H9 (cell line): ENCODE measurements at regions not wholly inside any gene's neighbourhood (a gene's known extent, or its start where the extent isn't known, plus 50 kb on each side); places are given as distances from the start of the nearest gene placed in this dataset.

ENCODE experiments used
- DNase-seq: peaks from one replicate; pipeline ENCODE4 v3.0.0-alpha.2; 2017
- H2AFZ ChIP-seq: one replicate; pipeline ENCODE4 v1.6.1; 2013; ENCODE audit warnings: mild to moderate bottlenecking, low read length, control low read depth, moderate library complexity
- H2AK5ac ChIP-seq: 2 replicates; pipeline ENCODE4 v1.6.1; 2013; ENCODE audit warnings: low read length, control low read depth, mixed read lengths; ENCODE audit not compliant: insufficient read length
- H2BK120ac ChIP-seq: one replicate; pipeline ENCODE4 v1.6.1; 2013; ENCODE audit warnings: low read depth, mild to moderate bottlenecking, low read length, control low read depth, inconsistent platforms; ENCODE audit not compliant: poor library complexity, severe bottlenecking
- H2BK12ac ChIP-seq: 2 replicates; pipeline ENCODE4 v1.6.1; 2013; ENCODE audit warnings: low read length, control low read depth, mixed read lengths, low read depth; ENCODE audit not compliant: insufficient read length
- H2BK15ac ChIP-seq: 2 replicates; pipeline ENCODE4 v1.6.1; 2013; ENCODE audit warnings: low read depth, low read length, control low read depth
- H2BK20ac ChIP-seq: one replicate; pipeline ENCODE4 v1.6.1; 2013; ENCODE audit warnings: low read depth, mild to moderate bottlenecking, low read length, control low read depth, inconsistent platforms; ENCODE audit not compliant: poor library complexity, severe bottlenecking
- H2BK5ac ChIP-seq: 2 replicates; pipeline ENCODE4 v1.6.1; 2013; ENCODE audit warnings: low read length, control low read depth, mixed read lengths; ENCODE audit not compliant: insufficient read length
- H3K14ac ChIP-seq: 2 replicates; pipeline ENCODE4 v1.6.1; 2013; ENCODE audit warnings: low read length, control low read depth; ENCODE audit not compliant: insufficient read depth
- H3K18ac ChIP-seq: 2 replicates; pipeline ENCODE4 v1.6.1; 2013; ENCODE audit warnings: low read depth, mild to moderate bottlenecking, mixed read lengths, low read length, control low read depth; ENCODE audit not compliant: insufficient read length
- H3K23ac ChIP-seq: 2 replicates; pipeline ENCODE4 v1.6.1; 2013; ENCODE audit warnings: low read length, control low read depth, mixed read lengths, low read depth; ENCODE audit not compliant: insufficient read length
- H3K23me2 ChIP-seq: 2 replicates; pipeline ENCODE4 v1.6.1; 2013; ENCODE audit warnings: low read depth, mild to moderate bottlenecking, mixed read lengths, low read length, control low read depth; ENCODE audit not compliant: insufficient read length, poor library complexity, severe bottlenecking
- H3K27ac ChIP-seq: 2 replicates; pipeline ENCODE4 v1.5.1; 2013; ENCODE audit warnings: low read length, control low read depth, mixed read lengths, low read depth; ENCODE audit not compliant: insufficient read length
- H3K27me3 ChIP-seq: 2 replicates; pipeline ENCODE4 v1.6.1; 2013; ENCODE audit warnings: low read length, control low read depth, inconsistent platforms; ENCODE audit not compliant: insufficient read depth
- H3K4ac ChIP-seq: 2 replicates; pipeline ENCODE4 v1.6.1; 2013; ENCODE audit warnings: low read depth, mild to moderate bottlenecking, control low read depth, inconsistent platforms, low read length, moderate library complexity
- H3K4me1 ChIP-seq: 2 replicates; pipeline ENCODE4 v1.6.1; 2013; ENCODE audit warnings: low read length, control low read depth, inconsistent platforms; ENCODE audit not compliant: insufficient read depth
- H3K4me2 ChIP-seq: 2 replicates; pipeline ENCODE4 v1.6.1; 2013; ENCODE audit warnings: low read length, control low read depth, mixed read lengths; ENCODE audit not compliant: insufficient read length, insufficient read depth
- H3K56ac ChIP-seq: 2 replicates; pipeline ENCODE4 v1.6.1; 2013; ENCODE audit warnings: low read depth, mild to moderate bottlenecking, mixed read lengths, low read length, control low read depth; ENCODE audit not compliant: insufficient read length
- H3K79me1 ChIP-seq: 2 replicates; pipeline ENCODE4 v1.6.1; 2013; ENCODE audit warnings: low read depth, mild to moderate bottlenecking, moderate library complexity, low read length, control low read depth, inconsistent platforms; ENCODE audit not compliant: insufficient read depth, poor library complexity, severe bottlenecking
- H3K79me2 ChIP-seq: 2 replicates; pipeline ENCODE4 v1.6.1; 2013; ENCODE audit warnings: low read length, control low read depth, inconsistent platforms; ENCODE audit not compliant: insufficient read depth
- H3K9ac ChIP-seq: 2 replicates; pipeline ENCODE4 v1.6.1; 2013; ENCODE audit warnings: low read length, control low read depth, mixed read lengths; ENCODE audit not compliant: insufficient read length; ENCODE audit errors: extremely low read depth
- H3K9me3 ChIP-seq: one replicate; pipeline ENCODE4 v1.6.1; 2013; ENCODE audit warnings: low read depth, low read length, inconsistent platforms; ENCODE audit not compliant: control insufficient read depth
- H3T11ph ChIP-seq: one replicate; pipeline ENCODE4 v1.6.1; 2013; ENCODE audit warnings: mild to moderate bottlenecking, low read length, control low read depth, inconsistent platforms
- H4K20me1 ChIP-seq: one replicate; pipeline ENCODE4 v1.6.1; 2013; ENCODE audit not compliant: control insufficient read depth, insufficient read length, insufficient read depth
- H4K5ac ChIP-seq: 2 replicates; pipeline ENCODE4 v1.6.1; 2013; ENCODE audit warnings: low read depth, mild to moderate bottlenecking, mixed read lengths, low read length, control low read depth; ENCODE audit not compliant: insufficient read length
- H4K8ac ChIP-seq: replicated peaks from 2 replicates; pipeline ENCODE4 v1.6.1; 2013; ENCODE audit warnings: low read length, control low read depth, mixed read lengths, low read depth; ENCODE audit not compliant: insufficient read length
- H4K91ac ChIP-seq: 2 replicates; pipeline ENCODE4 v1.6.1; 2013; ENCODE audit warnings: low read depth, mild to moderate bottlenecking, moderate library complexity, mixed read lengths, low read length, control low read depth; ENCODE audit not compliant: insufficient read length
- H3K27ac Mint-ChIP-seq, 3 experiments: 2 replicates in 2 of 3; 3 replicates in 1 of 3; pipeline ENCODE4 v1.8.0; 2020 to 2021; ENCODE audit warnings: mixed read lengths in 3 of 3, mild to moderate bottlenecking in 1 of 3, moderate library complexity in 1 of 3
- H3K27me3 Mint-ChIP-seq: 2 replicates; pipeline ENCODE4 v1.8.0; 2021; ENCODE audit warnings: low read depth, mild to moderate bottlenecking, moderate library complexity, mixed read lengths
- H3K36me3 Mint-ChIP-seq, 3 experiments: 2 replicates in 2 of 3; 3 replicates in 1 of 3; pipeline ENCODE4 v1.8.0; 2020 to 2021; ENCODE audit warnings: low read depth in 3 of 3, mixed read lengths in 3 of 3; ENCODE audit not compliant: insufficient read depth in 1 of 3
- H3K4me1 Mint-ChIP-seq, 2 experiments: 2 replicates each; pipeline ENCODE4 v1.8.0; 2020; ENCODE audit warnings: mixed read lengths in 2 of 2
- H3K4me3 Mint-ChIP-seq, 2 experiments: 2 replicates in 1 of 2; 3 replicates in 1 of 2; pipeline ENCODE4 v1.8.0; 2020 to 2021; ENCODE audit warnings: mild to moderate bottlenecking in 2 of 2, mixed read lengths in 2 of 2, moderate library complexity in 1 of 2
- H3K9me3 Mint-ChIP-seq, 2 experiments: 2 replicates in 1 of 2; 3 replicates in 1 of 2; pipeline ENCODE4 v1.8.0; 2020; ENCODE audit warnings: mild to moderate bottlenecking in 2 of 2, mixed read lengths in 2 of 2, moderate library complexity in 1 of 2
- WGBS: extraction: QIAGEN DNeasy Blood & Tissue Kit; methylation state at CpG from one replicate; pipeline ENCODE4 v1.1.7; 2013; ENCODE audit warnings: missing lambda C conversion rate, low lambda C conversion rate, mixed read lengths; ENCODE audit not compliant: insufficient read length; ENCODE audit errors: extremely low coverage; 5-methylcytosine and 5-hydroxymethylcytosine counted together
- TF ChIP-seq, protein P1 (sequence below): fragments of 200-600 bp; sonication (generic); conservative IDR thresholded peaks from 3 replicates; pipeline ENCODE4 v1.8.0; 2021; ENCODE audit warnings: antibody characterized with exemption, mild to moderate bottlenecking

DNA sequence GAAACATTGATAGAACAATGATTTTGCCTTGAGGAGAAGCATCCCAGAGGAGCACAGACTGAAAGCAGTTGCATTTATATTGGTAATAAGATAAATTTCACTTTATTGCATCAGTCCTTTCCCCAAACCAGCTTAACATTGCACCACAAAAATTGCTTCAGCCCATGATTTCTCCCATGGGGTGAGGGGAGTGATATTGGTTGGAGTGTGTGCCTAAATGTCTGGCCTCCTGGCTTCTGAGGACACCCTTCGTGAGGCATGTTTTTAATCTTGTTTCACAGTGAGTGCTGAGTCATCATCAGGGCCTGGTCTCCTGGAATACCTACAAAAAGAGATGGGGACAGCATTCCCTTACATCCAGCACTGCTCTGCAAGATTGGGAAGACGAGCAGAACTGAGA, 487.9 kb downstream of the C4orf33 start:
- no peak overlapping the region for H3T11ph ChIP-seq
- H3K23me2 ChIP-seq, result no peaks in the 10 kb centered on the region
- TF ChIP-seq, protein P1, sequence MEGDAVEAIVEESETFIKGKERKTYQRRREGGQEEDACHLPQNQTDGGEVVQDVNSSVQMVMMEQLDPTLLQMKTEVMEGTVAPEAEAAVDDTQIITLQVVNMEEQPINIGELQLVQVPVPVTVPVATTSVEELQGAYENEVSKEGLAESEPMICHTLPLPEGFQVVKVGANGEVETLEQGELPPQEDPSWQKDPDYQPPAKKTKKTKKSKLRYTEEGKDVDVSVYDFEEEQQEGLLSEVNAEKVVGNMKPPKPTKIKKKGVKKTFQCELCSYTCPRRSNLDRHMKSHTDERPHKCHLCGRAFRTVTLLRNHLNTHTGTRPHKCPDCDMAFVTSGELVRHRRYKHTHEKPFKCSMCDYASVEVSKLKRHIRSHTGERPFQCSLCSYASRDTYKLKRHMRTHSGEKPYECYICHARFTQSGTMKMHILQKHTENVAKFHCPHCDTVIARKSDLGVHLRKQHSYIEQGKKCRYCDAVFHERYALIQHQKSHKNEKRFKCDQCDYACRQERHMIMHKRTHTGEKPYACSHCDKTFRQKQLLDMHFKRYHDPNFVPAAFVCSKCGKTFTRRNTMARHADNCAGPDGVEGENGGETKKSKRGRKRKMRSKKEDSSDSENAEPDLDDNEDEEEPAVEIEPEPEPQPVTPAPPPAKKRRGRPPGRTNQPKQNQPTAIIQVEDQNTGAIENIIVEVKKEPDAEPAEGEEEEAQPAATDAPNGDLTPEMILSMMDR, result no peak
- H3K56ac ChIP-seq, result no peak overlapping the region
- no peaks in the 10 kb centered on the region for H3K27me3 ChIP-seq
- H3K27ac ChIP-seq, result no peak overlapping the region
- no peak overlapping the region for H2BK15ac ChIP-seq
- H3K4me2 ChIP-seq, result no peak overlapping the region
- H2BK20ac ChIP-seq, result no peak overlapping the region
- no peak overlapping the region for H2BK5ac ChIP-seq
- Mint-ChIP-seq H3K9me3 (peaks cover 8 to 10% of the 10 kb centered on the region in 2 experiments; a peak in 4 of 5 replicates), H3K4me1 (peaks cover 3% of the 10 kb centered on the region in 2 experiments; a peak in 1 of 4 replicates), H3K36me3 (peaks cover 0 to 13% (median 3%) of the 10 kb centered on the region in 3 experiments; a peak in 4 of 7 replicates), H3K27me3 (no peaks in the 10 kb centered on the region), H3K27ac (peak overlapping the region in 2 of 3 experiments; percentile 55 to 62; a peak in 3 of 7 replicates), H3K4me3 (no peak overlapping the region)
- no peak overlapping the region for H2BK120ac ChIP-seq
- no peak overlapping the region for H3K18ac ChIP-seq
- H3K14ac ChIP-seq, result no peak overlapping the region
- no peak overlapping the region for H2AFZ ChIP-seq
- no peak overlapping the region for H3K23ac ChIP-seq
- no peaks in the 10 kb centered on the region for H4K20me1 ChIP-seq
- no peak overlapping the region for H3K9ac ChIP-seq
- no peak overlapping the region for H4K5ac ChIP-seq
- H3K9me3 ChIP-seq, result no peaks in the 10 kb centered on the region
- WGBS, result no CpG with 5 or more reads among the region's 2 CpGs
- H4K8ac ChIP-seq, result no peak overlapping the region
- no peak overlapping the region for H4K91ac ChIP-seq
- H3K4me1 ChIP-seq, result no peaks in the 10 kb centered on the region
- H3K79me2 ChIP-seq, result no peaks in the 10 kb centered on the region
- no peak overlapping the region for H2AK5ac ChIP-seq
- H3K4ac ChIP-seq, result no peak overlapping the region
- H2BK12ac ChIP-seq, result no peak overlapping the region
- H3K79me1 ChIP-seq, result no peaks in the 10 kb centered on the region
- DNase-seq, result no peak
